Chondrocyte (in vitro differentiated cells): ENCODE measurements at regions not wholly inside any gene's neighbourhood (a gene's known extent, or its start where the extent isn't known, plus 50 kb on each side); places are given as distances from the start of the nearest gene placed in this dataset.

Source experiments
- DNase-seq: peaks from one replicate; pipeline ENCODE4 v3.0.0; 2021; ENCODE audit warnings: mixed read lengths, low spot score
- H3K27ac Mint-ChIP-seq: one replicate; pipeline ENCODE4 v1.8.0; 2021; ENCODE audit warnings: mild to moderate bottlenecking, moderate library complexity, mixed read lengths; ENCODE audit not compliant: unreplicated experiment
- H3K27me3 Mint-ChIP-seq: 2 replicates; pipeline ENCODE4 v1.8.0; 2021; ENCODE audit warnings: low read depth, mixed read lengths
- H3K36me3 Mint-ChIP-seq: 2 replicates; pipeline ENCODE4 v1.8.0; 2021; ENCODE audit warnings: low read depth, mixed read lengths
- H3K4me1 Mint-ChIP-seq: 2 replicates; pipeline ENCODE4 v1.8.0; 2021; ENCODE audit warnings: low read depth, mild to moderate bottlenecking, mixed read lengths
- H3K4me3 Mint-ChIP-seq: one replicate; pipeline ENCODE4 v1.8.0; 2021; ENCODE audit warnings: mild to moderate bottlenecking, moderate library complexity, mixed read lengths; ENCODE audit not compliant: unreplicated experiment
- H3K9me3 Mint-ChIP-seq: 2 replicates; pipeline ENCODE4 v1.8.0; 2021; ENCODE audit warnings: low read depth, mixed read lengths
- TF ChIP-seq, protein P1 (sequence below): fragments of 200-600 bp; sonication (generic); IDR thresholded peaks from 2 replicates; pipeline ENCODE4 v1.5.0; 2021; ENCODE audit warnings: antibody characterized with exemption, mild to moderate bottlenecking, moderate library complexity

DNA sequence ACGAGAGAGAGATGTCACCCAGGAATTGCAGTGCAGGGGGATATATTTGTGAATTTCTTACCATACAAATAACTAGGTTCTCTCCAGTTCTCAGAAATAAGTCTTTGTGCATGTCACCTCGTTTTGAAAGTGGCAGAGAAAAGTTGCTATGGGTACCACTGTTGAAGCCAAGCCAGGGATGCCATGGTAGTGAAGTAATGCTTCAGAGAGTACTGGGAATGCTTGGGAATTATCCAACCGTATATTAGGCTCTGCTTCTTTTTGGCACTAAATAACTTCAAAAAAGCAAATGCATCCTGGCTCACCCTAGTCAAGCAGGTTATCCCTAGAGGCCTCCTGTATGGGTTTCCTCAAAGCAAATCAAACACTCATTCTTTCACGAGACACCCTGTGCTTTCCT, 50.7 kb upstream of the DDX18 start:
- H3K9me3 Mint-ChIP-seq = no peaks in the 10 kb centered on the region
- H3K27ac Mint-ChIP-seq = no peak overlapping the region
- no peaks in the 10 kb centered on the region for H3K36me3 Mint-ChIP-seq
- no peak overlapping the region for H3K4me3 Mint-ChIP-seq
- peaks cover 1% of the 10 kb centered on the region for H3K27me3 Mint-ChIP-seq
- H3K4me1 Mint-ChIP-seq = no peaks in the 10 kb centered on the region
- TF ChIP-seq, protein P1, sequence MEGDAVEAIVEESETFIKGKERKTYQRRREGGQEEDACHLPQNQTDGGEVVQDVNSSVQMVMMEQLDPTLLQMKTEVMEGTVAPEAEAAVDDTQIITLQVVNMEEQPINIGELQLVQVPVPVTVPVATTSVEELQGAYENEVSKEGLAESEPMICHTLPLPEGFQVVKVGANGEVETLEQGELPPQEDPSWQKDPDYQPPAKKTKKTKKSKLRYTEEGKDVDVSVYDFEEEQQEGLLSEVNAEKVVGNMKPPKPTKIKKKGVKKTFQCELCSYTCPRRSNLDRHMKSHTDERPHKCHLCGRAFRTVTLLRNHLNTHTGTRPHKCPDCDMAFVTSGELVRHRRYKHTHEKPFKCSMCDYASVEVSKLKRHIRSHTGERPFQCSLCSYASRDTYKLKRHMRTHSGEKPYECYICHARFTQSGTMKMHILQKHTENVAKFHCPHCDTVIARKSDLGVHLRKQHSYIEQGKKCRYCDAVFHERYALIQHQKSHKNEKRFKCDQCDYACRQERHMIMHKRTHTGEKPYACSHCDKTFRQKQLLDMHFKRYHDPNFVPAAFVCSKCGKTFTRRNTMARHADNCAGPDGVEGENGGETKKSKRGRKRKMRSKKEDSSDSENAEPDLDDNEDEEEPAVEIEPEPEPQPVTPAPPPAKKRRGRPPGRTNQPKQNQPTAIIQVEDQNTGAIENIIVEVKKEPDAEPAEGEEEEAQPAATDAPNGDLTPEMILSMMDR = no peak
- DNase-seq = no peak
